ENCODE measurements at regions not wholly inside any gene's neighbourhood (a gene's known extent, or its start where the extent isn't known, plus 50 kb on each side); places are given as distances from the start of the nearest gene placed in this dataset.
"Not testable (repeated sequence)": the region's sequence is repeated elsewhere in the genome, so short reads cannot be mapped to it uniquely, and the experiment has no call there.

- Mint-ChIP-seq H3K27ac (no peak overlapping the region), H3K27me3 (no peaks in the 10 kb centered on the region)
These were observed 697.5 kb upstream of the PCDH20 start for GRCh38 chr13:62113179-62113578.

GRCh38 chr13:62110079-62110478 is 694.4 kb upstream of the PCDH20 start:
- no peak for DNase-seq
- Mint-ChIP-seq H3K4me1 (no peaks in the 10 kb centered on the region), H3K27me3 (no peaks in the 10 kb centered on the region), H3K27ac (no peak overlapping the region), H3K36me3 (ENCODE audit: low read depth) (no peaks in the 10 kb centered on the region), H3K4me3 (no peak overlapping the region)
- ATAC-seq = no peak
- H3K9me3 ChIP-seq (ENCODE audit: control insufficient read depth, low read length, poor library complexity, severe bottlenecking) = peaks cover 3% of the 10 kb centered on the region

More at GRCh38 chr13:62113179-62113578, 697.5 kb upstream of the PCDH20 start:
- ATAC-seq (no peak), DNase-seq (no peak)
- H3K4me3 Mint-ChIP-seq = no peak overlapping the region
- H3K4me1 Mint-ChIP-seq = no peaks in the 10 kb centered on the region
- H3K9me3 ChIP-seq (ENCODE audit: control insufficient read depth, low read length, poor library complexity, severe bottlenecking) = no peaks in the 10 kb centered on the region
- no peaks in the 10 kb centered on the region for H3K36me3 Mint-ChIP-seq (ENCODE audit: low read depth)

- not testable (repeated sequence) for H3K4me1 Mint-ChIP-seq; H3K27ac Mint-ChIP-seq; H3K4me3 Mint-ChIP-seq; ATAC-seq; H3K9me3 ChIP-seq (ENCODE audit: control insufficient read depth, low read length, poor library complexity, severe bottlenecking); DNase-seq; H3K36me3 Mint-ChIP-seq (ENCODE audit: low read depth); H3K27me3 Mint-ChIP-seq
These were observed 688.5 kb upstream of the PCDH20 start for GRCh38 chr13:62104136-62104535.

- DNase-seq = no peak
- ATAC-seq = no peak
- Mint-ChIP-seq H3K27ac (no peak overlapping the region), H3K36me3 (ENCODE audit: low read depth) (no peaks in the 10 kb centered on the region), H3K4me3 (no peak overlapping the region), H3K4me1 (no peaks in the 10 kb centered on the region), H3K27me3 (no peaks in the 10 kb centered on the region)
- no peaks in the 10 kb centered on the region for H3K9me3 ChIP-seq (ENCODE audit: control insufficient read depth, low read length, poor library complexity, severe bottlenecking)
These were observed 681.0 kb upstream of the PCDH20 start for GRCh38 chr13:62096652-62097051.

- no peak for ATAC-seq
- H3K27ac Mint-ChIP-seq = no peak overlapping the region
- H3K27me3 Mint-ChIP-seq = no peaks in the 10 kb centered on the region
- DNase-seq = no peak
- no peaks in the 10 kb centered on the region for H3K36me3 Mint-ChIP-seq (ENCODE audit: low read depth)
- no peaks in the 10 kb centered on the region for H3K4me1 Mint-ChIP-seq
- no peaks in the 10 kb centered on the region for H3K9me3 ChIP-seq (ENCODE audit: control insufficient read depth, low read length, poor library complexity, severe bottlenecking)
- H3K4me3 Mint-ChIP-seq = no peak overlapping the region
These were observed 679.3 kb upstream of the PCDH20 start for GRCh38 chr13:62094932-62095331.

- no peak for ATAC-seq
- no peaks in the 10 kb centered on the region for H3K4me1 Mint-ChIP-seq
These were observed 678.5 kb upstream of the PCDH20 start for GRCh38 chr13:62093984-62094780.

GRCh38 chr13:62092949-62093348 is 677.3 kb upstream of the PCDH20 start:
- DNase-seq (no peak), ATAC-seq (no peak)
- no peaks in the 10 kb centered on the region for H3K4me1 Mint-ChIP-seq
- H3K4me3 Mint-ChIP-seq = no peak overlapping the region
- no peak overlapping the region for H3K27ac Mint-ChIP-seq
- no peaks in the 10 kb centered on the region for H3K36me3 Mint-ChIP-seq (ENCODE audit: low read depth)
- no peaks in the 10 kb centered on the region for H3K9me3 ChIP-seq (ENCODE audit: control insufficient read depth, low read length, poor library complexity, severe bottlenecking)
- H3K27me3 Mint-ChIP-seq = no peaks in the 10 kb centered on the region

More at GRCh38 chr13:62093984-62094780, 678.5 kb upstream of the PCDH20 start:
- Mint-ChIP-seq H3K4me3 (no peak overlapping the region), H3K36me3 (ENCODE audit: low read depth) (no peaks in the 10 kb centered on the region), H3K27ac (no peak overlapping the region), H3K27me3 (no peaks in the 10 kb centered on the region)
- H3K9me3 ChIP-seq (ENCODE audit: control insufficient read depth, low read length, poor library complexity, severe bottlenecking) = no peaks in the 10 kb centered on the region
- no peak for DNase-seq

GRCh38 chr13:62092536-62092935 is 676.9 kb upstream of the PCDH20 start:
- Mint-ChIP-seq H3K4me3 (no peak overlapping the region), H3K36me3 (ENCODE audit: low read depth) (no peaks in the 10 kb centered on the region), H3K27me3 (no peaks in the 10 kb centered on the region), H3K27ac (no peak overlapping the region), H3K4me1 (no peaks in the 10 kb centered on the region)
- no peak for ATAC-seq
- DNase-seq = no peak
- no peaks in the 10 kb centered on the region for H3K9me3 ChIP-seq (ENCODE audit: control insufficient read depth, low read length, poor library complexity, severe bottlenecking)

GRCh38 chr13:62088165-62088564 is 672.5 kb upstream of the PCDH20 start:
- Mint-ChIP-seq H3K27ac (no peak overlapping the region), H3K27me3 (no peaks in the 10 kb centered on the region), H3K36me3 (ENCODE audit: low read depth) (no peaks in the 10 kb centered on the region), H3K4me3 (no peak overlapping the region), H3K4me1 (no peaks in the 10 kb centered on the region)
- no peaks in the 10 kb centered on the region for H3K9me3 ChIP-seq (ENCODE audit: control insufficient read depth, low read length, poor library complexity, severe bottlenecking)
- no peak for ATAC-seq
- DNase-seq = no peak

GRCh38 chr13:62087124-62087523 is 671.5 kb upstream of the PCDH20 start:
- no peak for ATAC-seq
- no peak overlapping the region for H3K27ac Mint-ChIP-seq
- no peak overlapping the region for H3K4me3 Mint-ChIP-seq
- no peaks in the 10 kb centered on the region for H3K36me3 Mint-ChIP-seq (ENCODE audit: low read depth)
- no peaks in the 10 kb centered on the region for H3K27me3 Mint-ChIP-seq
- no peaks in the 10 kb centered on the region for H3K9me3 ChIP-seq (ENCODE audit: control insufficient read depth, low read length, poor library complexity, severe bottlenecking)
- DNase-seq = no peak
- no peaks in the 10 kb centered on the region for H3K4me1 Mint-ChIP-seq

GRCh38 chr13:62085337-62086229 is 669.9 kb upstream of the PCDH20 start:
- no peak for ATAC-seq
- Mint-ChIP-seq H3K4me1 (no peaks in the 10 kb centered on the region), H3K4me3 (no peak overlapping the region), H3K27me3 (no peaks in the 10 kb centered on the region), H3K27ac (no peak overlapping the region), H3K36me3 (ENCODE audit: low read depth) (no peaks in the 10 kb centered on the region)
- H3K9me3 ChIP-seq (ENCODE audit: control insufficient read depth, low read length, poor library complexity, severe bottlenecking) = no peaks in the 10 kb centered on the region
- DNase-seq = no peak

- no peak overlapping the region for H3K4me3 Mint-ChIP-seq
- H3K27ac Mint-ChIP-seq = no peak overlapping the region
- ATAC-seq (no peak), DNase-seq (no peak)
- H3K36me3 Mint-ChIP-seq (ENCODE audit: low read depth) = no peaks in the 10 kb centered on the region
- H3K4me1 Mint-ChIP-seq = no peaks in the 10 kb centered on the region
- no peaks in the 10 kb centered on the region for H3K9me3 ChIP-seq (ENCODE audit: control insufficient read depth, low read length, poor library complexity, severe bottlenecking)
- H3K27me3 Mint-ChIP-seq = no peaks in the 10 kb centered on the region
These were observed 669.1 kb upstream of the PCDH20 start for GRCh38 chr13:62084728-62085127.

- no peak overlapping the region for H3K4me3 Mint-ChIP-seq
- DNase-seq (no peak), ATAC-seq (no peak)
- no peaks in the 10 kb centered on the region for H3K27me3 Mint-ChIP-seq
- H3K4me1 Mint-ChIP-seq = no peaks in the 10 kb centered on the region
- H3K9me3 ChIP-seq (ENCODE audit: control insufficient read depth, low read length, poor library complexity, severe bottlenecking) = no peaks in the 10 kb centered on the region
- H3K36me3 Mint-ChIP-seq (ENCODE audit: low read depth) = no peaks in the 10 kb centered on the region
- H3K27ac Mint-ChIP-seq = no peak overlapping the region
These were observed 652.2 kb upstream of the PCDH20 start for GRCh38 chr13:62067821-62068220.

Data from T-helper 17 cell (primary cell).